ENCODE measurements at regions not wholly inside any gene's neighbourhood (a gene's known extent, or its start where the extent isn't known, plus 50 kb on each side); places are given as distances from the start of the nearest gene placed in this dataset.

- FAIRE-seq (no peak), ATAC-seq (no peak), DNase-seq (ENCODE audit: low spot score) (no peak)
- peaks cover 28% of the 10 kb centered on the region for H3K9me3 ChIP-seq (ENCODE audit: low read length)
- H3K27me3 ChIP-seq (ENCODE audit: control insufficient read depth in 1 of 2, insufficient read depth in 2 of 2, low read length in 2 of 2): no peaks in the 10 kb centered on the region
- no TSS peak for BruUV-seq (replicated peaks)
- H3K36me3 ChIP-seq (replicated peaks in 1 of 2; ENCODE audit: control insufficient read depth in 1 of 2, insufficient read depth in 2 of 2, low read length in 2 of 2): no peaks in the 10 kb centered on the region
- H3K79me2 ChIP-seq (ENCODE audit: insufficient read depth, low read length): no peaks in the 10 kb centered on the region
- in situ Hi-C loops (cut with HindIII; ENCODE audit: extremely low pct_ligation_motif_present, low pct_unique_long_range_greater_than_20kb) (no loop called here), intact Hi-C loops (cut with micrococcal nuclease; ENCODE audit: unreplicated experiment) (no loop called here)
- no peaks in the 10 kb centered on the region for H4K20me1 ChIP-seq (ENCODE audit: insufficient read depth, low read length)
- no peak overlapping the region for H3K27ac ChIP-seq (ENCODE audit: extremely low read length, insufficient read depth, low read length)
- no peak for TF ChIP-seq PAXIP1 (CRISPR knock-in tag; conservative IDR thresholded peaks at IDR 0.05)
- no peak for TF ChIP-seq ZUFSP (CRISPR knock-in tag; IDR thresholded peaks at IDR 0.05; ENCODE audit: borderline replicate concordance)
- TF ChIP-seq GFI1 (CRISPR knock-in tag; IDR thresholded peaks at IDR 0.05; ENCODE audit: borderline replicate concordance): no peak
- no peak for TF ChIP-seq ZFY (CRISPR knock-in tag; IDR thresholded peaks at IDR 0.05)
- no peak for TF ChIP-seq ZBTB1 (CRISPR knock-in tag; IDR thresholded peaks at IDR 0.05; ENCODE audit: borderline replicate concordance)
- no peak for TF ChIP-seq ZMYM2 (CRISPR knock-in tag; IDR thresholded peaks at IDR 0.05)
- no peak for TF ChIP-seq E2F1 (CRISPR knock-in tag; IDR thresholded peaks at IDR 0.05)
- TF ChIP-seq NRL (CRISPR knock-in tag; IDR thresholded peaks at IDR 0.05; ENCODE audit: borderline replicate concordance): no peak
- no peak overlapping the region for H2AFZ ChIP-seq (ENCODE audit: low read length)
- no peaks in the 10 kb centered on the region for H3K4me1 ChIP-seq (ENCODE audit: insufficient read depth, low read length)
- ChIA-PET CTCF (ENCODE audit: low intra/inter-chr PET ratio, low total read pairs) (no interaction called here), POLR2A (no interaction called here)
- no peak overlapping the region for H3K9ac ChIP-seq (ENCODE audit: insufficient read depth, low read depth, low read length)
- no peak overlapping the region for H3K4me3 ChIP-seq (replicated peaks in 1 of 3; ENCODE audit: insufficient read depth in 1 of 3, low read depth in 2 of 3, low read length in 3 of 3)
- WGBS (ENCODE audit: low lambda C conversion rate): under 1% methylated on average over 3 of the region's 3 CpGs
- H3K4me2 ChIP-seq (ENCODE audit: low read depth, low read length): no peak overlapping the region
These were observed 922.1 kb downstream of the TFAP2A start for GRCh38 chr6:9492790-9493189.

Data from HepG2 (cell line).